GM21526 (cell line): ENCODE measurements at regions not wholly inside any gene's neighbourhood (a gene's known extent, or its start where the extent isn't known, plus 50 kb on each side); places are given as distances from the start of the nearest gene placed in this dataset.

Experiments used
- ATAC-seq: cut with Tn5 transposase; IDR thresholded peaks from one replicate; pipeline ENCODE4 v1.9.1; 2021; ENCODE audit warnings: moderate library complexity; ENCODE audit not compliant: unreplicated experiment, low FRiP score

- no peak for ATAC-seq
Measured at GRCh38 chr6:120671519-120671918, 662.8 kb downstream of the TBC1D32 start.

- no peak for ATAC-seq
Measured at GRCh38 chr6:120652506-120652905, 681.8 kb downstream of the TBC1D32 start.

DNA sequence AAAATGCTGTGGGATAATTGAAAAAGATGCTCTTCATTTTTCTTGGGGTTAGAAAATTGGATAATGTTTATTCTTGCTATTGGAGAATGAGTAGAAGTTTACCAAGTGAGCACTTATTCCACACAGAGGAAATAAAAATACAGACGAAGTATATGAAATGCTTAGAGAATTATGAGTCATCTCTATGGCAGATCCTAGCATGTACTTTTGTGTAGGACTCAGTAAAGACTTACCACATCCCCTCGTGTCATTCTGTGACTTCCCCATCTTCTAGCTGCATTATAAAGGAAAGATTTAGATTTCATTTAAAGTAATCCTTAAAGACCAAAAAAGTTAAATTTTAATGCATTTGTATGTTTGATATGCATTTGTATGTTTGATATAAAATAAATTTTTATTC is 685.6 kb downstream of the TBC1D32 start:
- no peak for ATAC-seq

DNA sequence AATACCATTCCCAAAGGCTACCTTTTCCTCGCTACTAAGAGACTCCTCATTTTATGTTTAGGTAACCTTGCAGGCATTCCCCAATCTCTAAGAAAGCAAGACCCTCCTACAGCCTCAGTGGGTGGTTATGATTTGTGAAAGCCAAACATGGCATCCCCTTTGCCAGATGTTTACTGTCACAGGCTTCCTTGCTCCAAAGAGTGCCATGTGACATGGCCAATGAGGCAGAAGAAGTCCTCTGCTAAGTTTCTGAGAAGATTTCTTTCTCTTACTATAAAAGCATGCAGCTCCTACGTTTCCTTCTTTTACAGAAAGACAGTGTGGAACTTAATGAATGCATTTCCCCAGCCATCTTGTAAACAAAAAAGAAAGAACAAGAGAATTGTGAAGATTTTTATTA is 688.2 kb downstream of the TBC1D32 start:
- ATAC-seq: no peak

DNA sequence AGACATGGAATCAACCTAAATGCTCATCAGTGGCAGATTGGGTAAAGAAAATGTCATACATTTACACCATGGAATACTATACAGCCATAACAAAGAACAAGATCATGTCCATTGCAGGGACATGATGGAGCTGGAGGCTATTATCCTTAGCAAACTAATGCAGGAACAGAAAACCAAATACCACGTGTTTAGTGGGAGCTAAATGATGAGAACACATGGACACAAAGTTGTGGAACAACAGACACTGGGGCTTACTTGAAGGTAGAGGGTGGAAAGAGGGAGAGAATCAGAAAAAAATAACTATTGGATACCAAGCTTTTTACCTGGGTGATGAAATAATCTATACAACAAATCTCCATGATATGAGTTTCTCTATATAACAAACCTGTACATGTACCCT is 701.3 kb downstream of the TBC1D32 start:
- ATAC-seq: no peak

GRCh38 chr6:120627612-120628011 is 706.7 kb downstream of the TBC1D32 start:
- no peak for ATAC-seq

- no peak for ATAC-seq
Measured at GRCh38 chr6:120622127-120622631, 712.1 kb downstream of the TBC1D32 start.

GRCh38 chr6:120620900-120621299 is 713.4 kb downstream of the TBC1D32 start:
- no peak for ATAC-seq

DNA sequence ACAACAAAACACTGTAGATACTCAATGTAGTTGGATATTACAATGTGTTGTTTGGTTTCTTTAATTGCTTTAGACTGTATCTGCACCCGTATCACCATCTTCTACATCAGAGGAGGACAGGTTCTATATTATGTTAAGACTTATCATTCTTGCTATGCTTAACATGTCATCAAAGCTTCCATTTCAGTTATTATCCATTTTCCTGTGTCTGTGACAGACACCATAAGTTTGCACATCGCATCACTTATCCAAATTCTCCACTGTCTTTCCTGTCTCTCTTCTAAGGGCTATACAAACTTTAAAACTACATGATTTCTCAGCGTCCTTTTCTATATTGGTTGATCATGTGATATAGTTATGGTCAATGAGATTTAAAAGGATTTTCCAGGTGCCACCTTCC is 719.0 kb downstream of the TBC1D32 start:
- no peak for ATAC-seq

GRCh38 chr6:120614723-120615122 is 719.6 kb downstream of the TBC1D32 start:
- no peak for ATAC-seq

- no peak for ATAC-seq
Measured at GRCh38 chr6:120608826-120609225, 725.5 kb downstream of the TBC1D32 start.

- ATAC-seq: no peak
Measured at GRCh38 chr6:120606743-120607142, 727.5 kb downstream of the TBC1D32 start.

GRCh38 chr6:120604510-120604909 is 729.8 kb downstream of the TBC1D32 start:
- no peak for ATAC-seq

DNA sequence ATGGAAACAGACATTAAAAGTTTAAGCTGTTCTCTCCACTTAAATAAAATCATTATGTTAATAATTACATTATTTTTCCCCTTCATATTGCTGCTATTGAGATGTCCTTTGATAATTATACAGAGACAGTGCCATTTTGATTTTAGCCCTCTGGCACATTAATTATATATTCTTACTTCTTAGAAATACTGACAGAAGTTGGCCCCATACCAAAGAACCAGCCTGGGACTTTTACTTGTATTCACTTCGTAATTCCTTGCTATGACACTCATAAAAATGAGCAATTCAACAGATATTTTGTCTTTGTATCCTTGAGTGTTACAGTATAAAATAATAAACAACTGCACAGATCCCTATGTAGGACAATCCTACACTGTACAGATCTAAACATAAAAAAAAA is 743.7 kb downstream of the TBC1D32 start:
- no peak for ATAC-seq

GRCh38 chr6:120588424-120588823 is 745.9 kb downstream of the TBC1D32 start:
- ATAC-seq: no peak

- no peak for ATAC-seq
Measured at GRCh38 chr6:120587381-120587780, 746.9 kb downstream of the TBC1D32 start.

DNA sequence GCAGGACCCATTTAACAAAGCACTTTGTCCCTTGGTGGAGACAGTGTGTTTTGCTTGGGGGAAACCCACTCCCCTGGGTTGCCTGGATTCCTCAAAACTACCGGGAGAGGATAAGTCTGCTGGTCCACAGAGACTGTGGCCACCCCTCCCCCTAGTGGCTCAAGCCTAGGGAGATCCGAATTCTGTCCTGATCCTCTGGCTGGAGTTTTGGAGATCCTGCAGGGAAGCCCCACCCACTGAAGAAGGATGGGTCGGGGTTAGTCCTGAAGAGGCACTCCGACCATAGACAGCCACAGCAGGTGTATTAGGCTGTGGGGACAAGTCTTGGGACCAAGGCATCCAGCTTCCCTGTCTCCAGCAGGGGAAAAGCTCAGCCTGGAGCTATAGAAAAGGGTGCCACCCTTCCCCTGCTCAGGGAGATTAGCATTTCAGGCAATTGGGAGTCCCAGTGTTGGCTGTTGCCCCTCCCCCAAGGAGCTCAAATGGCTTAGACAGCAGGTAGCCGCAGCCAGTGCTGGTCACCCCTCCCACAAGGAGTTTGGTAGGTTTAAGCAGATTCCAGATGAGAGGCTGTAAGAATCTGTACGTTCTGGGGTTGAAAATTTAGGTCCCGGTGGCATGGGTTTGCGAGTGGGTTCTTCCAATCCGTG is 750.0 kb downstream of the TBC1D32 start:
- no peak for ATAC-seq

DNA sequence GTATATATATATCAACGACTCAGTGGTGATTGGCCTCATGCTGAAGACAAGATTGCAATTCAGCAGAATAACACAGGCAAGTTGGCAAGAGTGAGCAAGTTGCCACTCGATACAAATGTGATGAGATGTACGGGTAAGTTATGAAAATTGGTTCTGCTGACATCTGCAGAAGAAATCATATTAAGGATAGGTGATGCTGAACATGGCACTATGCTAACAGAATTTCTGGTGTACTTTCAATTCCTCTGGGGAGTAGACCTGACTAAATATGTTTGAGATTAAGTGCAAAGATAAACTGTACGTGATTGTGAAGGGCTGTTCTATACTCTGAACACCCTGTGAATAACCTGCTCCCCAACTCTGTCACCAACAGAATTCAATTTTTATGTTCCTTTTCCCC is 758.2 kb downstream of the TBC1D32 start:
- no peak for ATAC-seq

- ATAC-seq: no peak
Measured at GRCh38 chr6:120569714-120570113, 764.6 kb downstream of the TBC1D32 start.

DNA sequence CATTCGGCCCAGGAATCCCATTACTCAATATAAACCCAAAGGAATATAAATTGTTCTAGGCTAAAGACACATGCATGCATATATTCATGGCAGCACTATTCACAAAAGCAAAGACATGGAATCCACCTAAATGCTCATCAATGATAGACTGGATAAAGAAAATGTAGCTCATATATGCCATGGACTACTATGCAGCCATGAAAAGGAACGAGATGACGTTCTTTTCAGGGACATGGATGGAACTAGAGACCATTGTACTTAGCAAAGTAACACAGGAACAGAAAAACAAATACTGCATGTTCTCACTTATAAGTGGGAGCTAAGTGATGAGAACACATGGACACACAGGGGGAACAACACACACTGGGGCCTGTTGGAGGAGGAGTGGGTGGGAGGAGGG is 769.5 kb downstream of the TBC1D32 start:
- no peak for ATAC-seq

- no peak for ATAC-seq
Measured at GRCh38 chr6:120558294-120558693, 776.0 kb downstream of the TBC1D32 start.

GRCh38 chr6:120557554-120557953 is 776.7 kb downstream of the TBC1D32 start:
- no peak for ATAC-seq

DNA sequence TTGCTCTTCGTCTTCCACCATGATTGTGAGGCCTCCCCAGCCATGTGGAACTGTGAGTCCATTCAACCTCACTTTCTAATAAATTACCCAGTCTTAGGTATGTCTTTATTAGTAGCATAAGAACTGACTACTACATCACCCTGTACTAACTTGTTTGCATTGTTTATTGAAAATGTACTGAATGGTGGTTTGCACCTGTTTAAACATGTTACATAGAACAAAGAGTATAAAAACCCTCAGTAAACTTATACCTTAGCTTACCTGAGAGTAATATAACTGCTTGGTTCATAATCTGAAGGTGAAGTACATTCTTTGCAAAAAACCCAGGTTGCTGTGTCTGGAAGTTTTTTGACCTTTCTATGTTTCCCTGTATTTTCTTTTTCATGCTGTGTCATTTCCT is 777.8 kb downstream of the TBC1D32 start:
- no peak for ATAC-seq
